ENCODE measurements at regions not wholly inside any gene's neighbourhood (a gene's known extent, or its start where the extent isn't known, plus 50 kb on each side); places are given as distances from the start of the nearest gene placed in this dataset.
"Not testable (repeated sequence)": the region's sequence is repeated elsewhere in the genome, so short reads cannot be mapped to it uniquely, and the experiment has no call there.

DNA sequence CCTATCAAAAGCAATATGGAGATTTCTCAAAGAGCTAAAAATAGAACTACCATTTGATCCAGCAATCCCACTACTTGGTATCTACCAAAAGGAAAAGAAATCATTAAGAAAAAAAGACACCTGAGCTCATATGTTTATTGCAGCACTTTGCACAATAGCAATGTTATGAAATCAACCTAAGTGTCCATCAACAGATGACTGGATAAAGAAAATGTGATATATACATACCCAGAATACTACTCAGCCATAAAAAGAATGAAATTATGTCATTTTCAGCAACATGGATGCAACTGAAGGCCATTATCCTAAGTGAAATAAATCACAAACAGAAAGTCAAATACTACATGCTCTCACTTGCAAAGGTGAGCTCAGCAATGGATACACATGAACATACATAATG lies 1565.5 kb upstream of the RAG2 start:
- H3K4me1 Mint-ChIP-seq: no peaks in the 10 kb centered on the region

DNA sequence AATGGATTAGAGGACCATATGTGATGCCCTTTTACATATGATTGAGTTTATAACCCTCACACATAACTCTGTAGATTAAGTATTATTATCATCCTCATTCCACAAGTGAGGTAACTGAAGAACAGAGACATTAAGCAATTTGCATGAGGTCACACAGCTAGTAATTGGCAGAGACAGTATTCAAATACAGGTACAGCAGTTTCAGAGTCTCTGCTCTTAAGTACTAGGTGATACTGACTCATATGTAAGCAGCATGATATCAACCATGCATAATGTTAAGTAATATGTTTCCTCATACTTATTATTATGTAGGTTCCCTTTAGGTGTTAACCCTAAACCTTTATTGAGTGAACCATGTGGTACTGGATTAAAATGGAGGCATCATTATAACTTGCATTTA lies 1562.4 kb upstream of the RAG2 start:
- no peaks in the 10 kb centered on the region for H3K36me3 Mint-ChIP-seq
- H3K9me3 Mint-ChIP-seq: peaks cover 24% of the 10 kb centered on the region
- H3K4me1 Mint-ChIP-seq: no peaks in the 10 kb centered on the region
- H3K27ac Mint-ChIP-seq: no peak overlapping the region
- no peak overlapping the region for H3K4me3 Mint-ChIP-seq
- H3K27me3 Mint-ChIP-seq: no peaks in the 10 kb centered on the region

More for the DNA sequence above, 1565.5 kb upstream of the RAG2 start:
- Mint-ChIP-seq H3K27me3 (no peaks in the 10 kb centered on the region), H3K36me3 (no peaks in the 10 kb centered on the region), H3K9me3 (peaks cover 21% of the 10 kb centered on the region), H3K4me3 (no peak overlapping the region), H3K27ac (no peak overlapping the region)

DNA sequence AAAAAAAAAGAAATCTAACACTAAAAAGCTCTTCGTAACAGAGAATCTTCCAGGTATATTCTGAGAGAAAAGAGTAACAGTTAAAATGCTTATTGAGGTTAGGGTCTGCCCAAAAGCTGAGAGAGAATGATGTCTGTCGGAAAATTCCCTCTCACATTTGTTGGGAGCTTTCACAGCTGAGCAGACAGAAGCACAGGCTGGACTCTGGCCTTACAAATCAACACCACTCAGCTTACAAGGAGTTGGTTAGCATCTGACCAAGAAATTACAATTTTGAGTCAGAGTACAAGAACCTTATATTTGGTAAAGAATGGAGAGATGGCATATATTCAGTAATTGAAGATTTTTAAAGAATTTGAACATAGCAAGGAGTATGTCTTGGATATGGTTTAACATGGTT lies 1561.0 kb upstream of the RAG2 start:
- no peak overlapping the region for H3K27ac Mint-ChIP-seq

DNA sequence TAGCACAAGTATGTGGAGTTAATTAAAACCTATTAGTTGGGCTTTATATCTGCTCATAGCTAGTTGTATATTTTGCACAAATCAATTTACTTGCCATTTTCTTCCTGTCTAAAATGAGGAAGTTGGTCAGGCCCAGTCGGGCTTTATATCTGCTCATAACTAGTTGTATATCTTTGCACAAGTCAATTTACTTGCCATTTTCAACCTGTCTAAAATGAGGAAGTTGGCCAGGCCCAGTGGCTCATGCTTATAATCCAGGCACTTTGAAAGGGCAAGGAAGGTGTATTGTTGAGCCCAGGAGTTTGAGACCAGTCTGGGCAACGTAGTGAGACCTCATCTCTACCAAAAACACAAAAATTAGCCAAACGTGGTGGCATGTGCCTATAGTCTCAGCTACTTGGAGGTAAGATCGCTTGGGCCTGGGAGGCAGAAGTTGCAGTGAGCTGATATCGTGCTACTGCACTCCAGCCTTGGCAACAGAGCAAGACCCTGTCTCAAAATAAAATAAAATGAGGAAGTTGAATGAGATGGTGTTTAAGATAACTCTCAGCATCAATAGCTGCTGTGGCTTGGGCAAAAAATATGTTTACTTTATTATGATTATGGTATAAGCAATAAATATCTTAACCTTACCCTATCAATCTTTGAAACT lies 1558.6 kb upstream of the RAG2 start:
- H3K9me3 Mint-ChIP-seq: peaks cover 10% of the 10 kb centered on the region
- H3K4me1 Mint-ChIP-seq: no peaks in the 10 kb centered on the region
- H3K27me3 Mint-ChIP-seq: no peaks in the 10 kb centered on the region
- no peak overlapping the region for H3K4me3 Mint-ChIP-seq
- H3K36me3 Mint-ChIP-seq: no peaks in the 10 kb centered on the region
- no peak overlapping the region for H3K27ac Mint-ChIP-seq

More for the DNA sequence above, 1561.0 kb upstream of the RAG2 start:
- Mint-ChIP-seq H3K4me1 (no peaks in the 10 kb centered on the region), H3K4me3 (no peak overlapping the region), H3K9me3 (peaks cover 24% of the 10 kb centered on the region), H3K27me3 (no peaks in the 10 kb centered on the region), H3K36me3 (no peaks in the 10 kb centered on the region)

- Mint-ChIP-seq H3K36me3 (no peaks in the 10 kb centered on the region), H3K9me3 (peaks cover 10% of the 10 kb centered on the region), H3K27ac (no peak overlapping the region), H3K4me1 (no peaks in the 10 kb centered on the region), H3K4me3 (no peak overlapping the region), H3K27me3 (no peaks in the 10 kb centered on the region)
Measured at GRCh38 chr11:38155856-38156255, 1557.8 kb upstream of the RAG2 start.

GRCh38 chr11:38153985-38154384 lies 1555.9 kb upstream of the RAG2 start:
- no peaks in the 10 kb centered on the region for H3K27me3 Mint-ChIP-seq

DNA sequence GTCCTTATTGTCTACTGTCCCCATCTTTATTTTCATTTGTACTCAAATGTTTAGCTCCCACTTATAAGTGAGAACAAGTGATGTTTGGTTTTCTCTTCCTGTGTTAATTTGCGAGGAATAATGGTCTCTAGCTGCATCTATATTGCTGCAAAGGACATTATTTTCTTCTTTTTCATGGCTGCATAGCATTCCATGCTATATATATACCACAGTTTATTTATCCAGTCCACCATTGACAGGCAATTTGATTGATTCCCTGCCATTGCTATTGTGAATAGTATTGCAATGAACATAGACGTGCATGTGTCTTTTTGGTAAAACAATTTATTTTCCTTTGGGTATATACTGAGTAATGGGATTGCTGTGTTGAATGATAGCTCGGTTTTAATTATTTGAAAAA lies 1545.8 kb upstream of the RAG2 start:
- H3K36me3 Mint-ChIP-seq: no peaks in the 10 kb centered on the region
- no peak overlapping the region for H3K4me3 Mint-ChIP-seq
- H3K27ac Mint-ChIP-seq: no peak overlapping the region
- H3K27me3 Mint-ChIP-seq: no peaks in the 10 kb centered on the region
- H3K4me1 Mint-ChIP-seq: no peaks in the 10 kb centered on the region
- peaks cover 7% of the 10 kb centered on the region for H3K9me3 Mint-ChIP-seq

More at GRCh38 chr11:38153985-38154384, 1555.9 kb upstream of the RAG2 start:
- Mint-ChIP-seq H3K27ac (no peak overlapping the region), H3K9me3 (peaks cover 7% of the 10 kb centered on the region), H3K36me3 (no peaks in the 10 kb centered on the region), H3K4me1 (no peaks in the 10 kb centered on the region), H3K4me3 (no peak overlapping the region)

GRCh38 chr11:38138972-38139371 lies 1540.9 kb upstream of the RAG2 start:
- Mint-ChIP-seq H3K9me3 (peaks cover 6% of the 10 kb centered on the region), H3K27me3 (no peaks in the 10 kb centered on the region), H3K27ac (no peak overlapping the region), H3K4me3 (no peak overlapping the region), H3K4me1 (no peaks in the 10 kb centered on the region), H3K36me3 (no peaks in the 10 kb centered on the region)

DNA sequence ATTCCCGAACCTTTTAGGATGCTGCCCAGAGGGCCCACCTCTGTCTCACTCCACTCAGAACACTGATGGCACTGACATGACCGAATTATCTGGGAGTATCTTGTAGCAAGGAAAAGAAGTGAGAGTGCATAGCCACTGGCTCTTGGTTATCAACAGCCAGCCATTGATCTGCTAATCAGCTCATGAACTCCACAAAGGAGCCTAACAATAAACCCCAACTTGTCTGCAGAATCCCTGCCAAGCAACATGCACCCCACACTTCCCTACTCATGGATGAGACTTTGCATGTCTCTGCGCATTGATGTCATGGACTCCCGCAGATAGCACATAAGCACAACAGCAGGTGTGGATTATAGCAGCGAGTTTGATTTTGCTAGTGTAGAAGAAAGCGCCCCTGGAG lies 1538.9 kb upstream of the RAG2 start:
- Mint-ChIP-seq H3K4me1 (no peaks in the 10 kb centered on the region), H3K4me3 (no peak overlapping the region), H3K36me3 (no peaks in the 10 kb centered on the region), H3K27me3 (no peaks in the 10 kb centered on the region), H3K9me3 (peaks cover 6% of the 10 kb centered on the region), H3K27ac (no peak overlapping the region)

DNA sequence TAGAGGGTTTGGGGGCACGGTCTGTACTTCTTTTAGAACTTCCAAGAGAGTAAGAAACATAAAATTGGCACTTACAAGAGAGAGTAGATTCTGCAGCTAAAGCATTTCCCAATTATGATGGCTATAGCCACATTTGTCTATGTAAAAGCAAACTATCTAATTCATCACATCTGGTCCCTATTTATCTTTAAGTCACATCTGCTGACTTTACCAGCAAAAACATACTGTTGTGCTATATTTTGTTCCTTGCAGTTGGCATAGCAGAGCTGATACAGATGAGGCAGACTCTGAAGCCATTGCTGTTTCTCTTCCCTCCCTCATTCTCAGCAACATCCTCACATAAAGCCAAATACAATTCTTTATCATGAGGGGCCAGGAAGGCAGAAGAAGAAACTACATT lies 1533.5 kb upstream of the RAG2 start:
- H3K27ac Mint-ChIP-seq: no peak overlapping the region
- no peaks in the 10 kb centered on the region for H3K4me1 Mint-ChIP-seq
- H3K36me3 Mint-ChIP-seq: no peaks in the 10 kb centered on the region
- H3K4me3 Mint-ChIP-seq: no peak overlapping the region
- no peaks in the 10 kb centered on the region for H3K9me3 Mint-ChIP-seq
- no peaks in the 10 kb centered on the region for H3K27me3 Mint-ChIP-seq

- Mint-ChIP-seq H3K27ac (no peak overlapping the region), H3K27me3 (no peaks in the 10 kb centered on the region), H3K4me3 (no peak overlapping the region), H3K36me3 (no peaks in the 10 kb centered on the region), H3K4me1 (no peaks in the 10 kb centered on the region), H3K9me3 (no peaks in the 10 kb centered on the region)
Measured at GRCh38 chr11:38130976-38131375, 1532.9 kb upstream of the RAG2 start.

DNA sequence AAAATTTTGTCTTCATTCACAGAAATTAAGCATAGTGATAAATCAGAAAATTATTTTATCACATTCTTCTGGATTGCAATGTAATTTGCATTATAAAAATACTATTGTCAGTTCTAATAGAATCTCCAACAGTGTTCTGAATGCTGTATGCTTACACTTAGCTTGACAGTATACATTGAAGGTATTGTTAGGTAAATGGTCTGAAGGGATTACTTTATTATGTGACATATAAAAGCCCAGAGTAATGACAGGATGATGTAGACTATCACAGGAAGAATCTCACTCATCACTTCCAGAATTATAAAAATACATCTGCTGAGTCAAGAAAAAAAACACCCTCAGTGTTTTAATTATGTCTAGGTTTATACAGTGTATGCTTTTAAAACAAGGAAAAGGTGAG lies 1532.5 kb upstream of the RAG2 start:
- H3K9me3 Mint-ChIP-seq: no peaks in the 10 kb centered on the region
- H3K4me1 Mint-ChIP-seq: no peaks in the 10 kb centered on the region
- no peak overlapping the region for H3K27ac Mint-ChIP-seq

DNA sequence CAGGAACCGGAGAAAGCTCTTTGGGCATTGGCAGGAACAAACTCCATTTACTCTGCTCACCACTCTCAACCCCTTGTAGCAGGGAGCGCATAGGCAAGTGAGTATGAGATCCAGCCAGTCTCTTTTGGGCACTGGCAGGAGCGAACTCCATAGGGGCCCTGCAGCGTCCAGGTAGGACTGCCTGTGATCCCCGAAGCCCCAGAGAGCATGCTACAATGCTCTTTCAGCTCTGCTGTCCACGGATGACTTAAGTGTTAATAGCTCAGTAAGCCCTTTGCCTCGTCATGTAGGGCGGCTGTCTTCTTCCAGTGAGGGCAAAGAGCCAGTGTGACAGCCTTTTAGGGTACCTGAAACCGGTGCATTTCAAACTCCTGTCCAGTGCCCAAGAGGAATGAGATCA lies 1525.6 kb upstream of the RAG2 start:
- H3K27ac Mint-ChIP-seq: no peak overlapping the region
- no peaks in the 10 kb centered on the region for H3K27me3 Mint-ChIP-seq
- H3K9me3 Mint-ChIP-seq: peaks cover 5% of the 10 kb centered on the region
- no peak overlapping the region for H3K4me3 Mint-ChIP-seq
- H3K36me3 Mint-ChIP-seq: no peaks in the 10 kb centered on the region
- no peaks in the 10 kb centered on the region for H3K4me1 Mint-ChIP-seq

More for the DNA sequence above, 1532.5 kb upstream of the RAG2 start:
- H3K27me3 Mint-ChIP-seq: no peaks in the 10 kb centered on the region
- no peak overlapping the region for H3K4me3 Mint-ChIP-seq
- H3K36me3 Mint-ChIP-seq: no peaks in the 10 kb centered on the region

DNA sequence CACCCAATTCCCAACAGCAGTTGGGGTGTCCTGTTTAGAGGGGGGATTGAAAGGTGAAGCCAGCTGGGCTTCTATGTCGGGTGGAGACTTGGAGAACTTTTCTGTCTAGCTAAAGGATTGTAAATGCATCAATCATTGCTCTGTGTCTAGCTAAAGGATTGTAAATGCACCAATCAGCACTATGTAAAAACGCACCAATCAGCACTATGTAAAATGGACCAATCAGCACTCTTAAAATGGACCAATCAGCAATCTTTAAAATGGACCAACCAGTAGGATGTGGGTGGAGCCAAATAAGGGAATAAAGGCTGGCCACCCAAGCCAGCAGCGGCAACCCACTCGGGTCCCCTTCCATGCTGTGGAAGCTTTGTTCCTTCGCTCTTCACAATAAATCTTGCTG lies 1518.6 kb upstream of the RAG2 start:
- H3K9me3 Mint-ChIP-seq, H3K36me3 Mint-ChIP-seq, H3K27me3 Mint-ChIP-seq, H3K27ac Mint-ChIP-seq, H3K4me3 Mint-ChIP-seq, H3K4me1 Mint-ChIP-seq: not testable (repeated sequence)

DNA sequence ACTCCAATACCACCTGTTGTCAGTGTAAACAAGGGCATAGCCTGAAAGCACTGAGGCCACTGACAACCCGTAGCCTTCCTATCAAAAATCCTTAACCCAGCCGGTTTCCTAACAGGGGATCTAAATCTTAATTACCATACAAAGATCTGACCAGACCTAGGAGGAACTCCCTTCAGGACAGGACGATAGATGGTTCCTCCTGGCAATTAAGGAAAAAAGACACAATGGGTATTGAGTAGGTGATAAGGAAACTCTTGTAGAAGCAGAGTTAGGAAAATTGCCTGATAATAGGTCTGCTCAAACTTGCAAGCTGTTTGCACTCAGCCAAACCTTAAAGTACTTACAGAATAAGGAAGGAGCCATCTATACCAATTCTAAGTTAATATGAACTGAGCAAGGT lies 1517.3 kb upstream of the RAG2 start:
- H3K27ac Mint-ChIP-seq, H3K36me3 Mint-ChIP-seq, H3K4me3 Mint-ChIP-seq, H3K4me1 Mint-ChIP-seq, H3K9me3 Mint-ChIP-seq, H3K27me3 Mint-ChIP-seq: not testable (repeated sequence)

DNA sequence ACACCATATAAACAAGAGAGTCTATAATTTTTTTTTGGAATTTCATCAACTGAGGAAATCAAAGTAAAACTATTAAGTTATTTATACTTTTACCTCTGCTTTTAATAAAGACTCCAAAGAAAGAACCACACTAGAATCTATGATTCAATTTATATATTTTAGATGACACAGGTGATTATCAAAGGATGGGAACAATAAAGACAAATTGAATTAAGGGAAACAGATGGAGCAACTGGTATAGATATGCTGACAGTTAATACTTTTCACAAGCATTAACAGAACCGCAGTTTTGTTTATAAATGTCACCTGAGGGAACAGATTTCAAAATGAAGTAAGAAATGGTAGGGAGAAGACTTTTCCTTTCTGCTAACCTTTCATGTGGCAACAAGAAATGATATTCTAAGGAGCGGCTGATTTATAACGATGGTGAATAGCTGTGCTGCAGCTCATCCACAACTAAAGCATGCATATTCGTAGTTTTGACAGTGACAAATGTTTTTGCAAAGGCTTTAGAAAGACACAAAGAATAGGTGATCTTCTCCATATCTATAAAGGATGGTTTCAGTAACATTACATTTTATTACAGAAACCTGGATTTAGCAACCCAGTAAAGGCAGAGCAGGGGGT lies 1502.9 kb upstream of the RAG2 start:
- H3K36me3 Mint-ChIP-seq: no peaks in the 10 kb centered on the region
- peaks cover 11% of the 10 kb centered on the region for H3K9me3 Mint-ChIP-seq
- H3K4me1 Mint-ChIP-seq: no peaks in the 10 kb centered on the region
- H3K4me3 Mint-ChIP-seq: no peak overlapping the region
- no peak overlapping the region for H3K27ac Mint-ChIP-seq
- H3K27me3 Mint-ChIP-seq: no peaks in the 10 kb centered on the region

- peaks cover 18% of the 10 kb centered on the region for H3K9me3 Mint-ChIP-seq
- H3K4me1 Mint-ChIP-seq: no peaks in the 10 kb centered on the region
- H3K36me3 Mint-ChIP-seq: no peaks in the 10 kb centered on the region
- H3K27me3 Mint-ChIP-seq: no peaks in the 10 kb centered on the region
- H3K4me3 Mint-ChIP-seq: no peak overlapping the region
- H3K27ac Mint-ChIP-seq: no peak overlapping the region
Measured at GRCh38 chr11:38095268-38095667, 1497.2 kb upstream of the RAG2 start.

Data from activated naive CD4-positive, alpha-beta T cell treated with anti-CD3 and anti-CD28 coated beads, Interleukin-2, amount 50 U/mL, for 24 hours (primary cell).